ENCODE measurements at regions not wholly inside any gene's neighbourhood (a gene's known extent, or its start where the extent isn't known, plus 50 kb on each side); places are given as distances from the start of the nearest gene placed in this dataset.
"Not testable (repeated sequence)": the region's sequence is repeated elsewhere in the genome, so short reads cannot be mapped to it uniquely, and the experiment has no call there.

DNA sequence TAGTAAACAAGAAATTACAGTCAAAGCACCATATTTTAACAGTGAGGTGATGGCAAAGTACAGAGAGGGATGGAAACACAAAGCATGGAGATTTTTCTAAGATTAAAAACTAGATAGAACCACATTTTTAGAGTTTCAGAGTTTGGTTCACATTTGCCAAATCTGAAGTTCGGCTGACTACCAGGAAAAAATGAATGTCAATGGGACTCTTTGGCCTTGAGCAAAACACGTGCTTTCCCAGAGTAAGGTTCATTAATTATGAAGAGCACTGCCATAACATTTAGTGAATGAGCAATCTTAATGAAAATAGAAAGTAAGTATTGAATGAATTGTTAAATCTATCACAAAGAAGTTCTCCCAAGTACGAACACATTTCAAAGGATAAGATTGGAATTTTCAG, 571.2 kb upstream of the VRK2 start:
- no peak overlapping the region for H3K27ac ChIP-seq
- 5 to 100% (median 58%) methylated on average over 1 to 3 of the region's 3 CpGs for WGBS, 10 experiments
- in situ Hi-C loops (cut with MboI; ENCODE audit: low pct_unique_long_range_greater_than_20kb in 2 of 9, low sequenced_read_pairs in 9 of 9, unreplicated experiment in 9 of 9), result loop anchor here in 6 of 9 experiments (25.0 kb wide), 2 partner anchors 88 to 1288 kb away; partner anchors contain the start of gene CCDC85A (in 3 of the 6)
- no peak for ATAC-seq (replicated peaks in 6 of 8)
- no peaks in the 10 kb centered on the region for H3K4me1 ChIP-seq (replicated peaks in 1 of 2)
- H3K4me3 ChIP-seq, result no peak overlapping the region

DNA sequence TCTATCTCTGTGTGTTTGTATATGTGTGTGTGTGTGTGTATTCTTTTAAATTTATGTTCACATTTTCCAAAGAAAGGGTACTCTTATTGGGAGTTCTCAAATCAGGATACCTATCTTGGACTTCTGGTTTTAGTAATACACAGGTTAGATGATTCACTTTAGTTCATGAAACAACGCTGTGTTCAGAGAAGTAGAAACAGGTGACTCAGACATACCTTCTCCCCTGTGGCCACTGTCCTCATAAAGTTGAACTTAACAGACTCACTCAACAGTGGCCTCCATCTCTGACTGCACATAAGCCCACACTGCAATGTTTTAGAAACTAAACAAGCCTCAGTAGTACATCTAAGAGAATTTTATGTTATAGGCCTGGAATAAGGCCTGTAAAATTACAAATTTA, 566.6 kb upstream of the VRK2 start:
- no peaks in the 10 kb centered on the region for H3K4me1 ChIP-seq (replicated peaks in 1 of 2)
- H3K27ac ChIP-seq, result no peak overlapping the region
- no peak overlapping the region for H3K4me3 ChIP-seq
- in situ Hi-C loops (cut with MboI; ENCODE audit: low pct_unique_long_range_greater_than_20kb in 2 of 9, low sequenced_read_pairs in 9 of 9, unreplicated experiment in 9 of 9), result loop anchor here in 6 of 9 experiments (25.0 kb wide), 2 partner anchors 93 to 1293 kb away; partner anchors contain the start of gene CCDC85A (in 3 of the 6)
- 0 to 100% (median 83%) methylated on average over 1 of the region's 1 CpG; no CpG with 5 or more reads in 5 of the 10 experiments for WGBS, 10 experiments
- no peak for ATAC-seq (replicated peaks in 6 of 8)

DNA sequence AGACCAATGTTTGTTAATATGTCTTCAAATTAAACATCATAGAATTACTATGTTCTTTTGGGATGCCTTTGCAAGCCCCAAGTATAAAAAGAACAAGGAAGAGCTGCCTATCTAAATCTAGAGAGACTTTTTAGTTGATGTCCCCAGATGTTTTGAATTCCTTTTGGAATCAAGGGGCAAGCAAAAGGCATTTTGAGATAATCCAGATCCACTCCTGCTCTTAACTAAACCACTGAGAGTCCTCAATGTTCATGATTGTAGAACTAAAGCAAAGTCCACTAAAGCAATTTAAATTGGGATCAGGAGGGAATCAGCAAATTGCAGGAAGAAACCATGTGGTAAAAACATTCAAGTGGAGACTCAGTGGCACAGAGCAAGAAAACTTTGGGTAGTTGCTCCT, 558.5 kb upstream of the VRK2 start:
- ATAC-seq (replicated peaks in 6 of 8), result no peak
- in situ Hi-C loops (cut with MboI; ENCODE audit: low pct_unique_long_range_greater_than_20kb in 2 of 9, low sequenced_read_pairs in 9 of 9, unreplicated experiment in 9 of 9), result loop anchor here in 6 of 9 experiments (25.0 kb wide), 2 partner anchors 101 to 1301 kb away; partner anchors contain the start of gene CCDC85A (in 3 of the 6)
- H3K4me1 ChIP-seq (replicated peaks in 1 of 2), result no peaks in the 10 kb centered on the region
- H3K4me3 ChIP-seq, result no peak overlapping the region
- no peak overlapping the region for H3K27ac ChIP-seq

DNA sequence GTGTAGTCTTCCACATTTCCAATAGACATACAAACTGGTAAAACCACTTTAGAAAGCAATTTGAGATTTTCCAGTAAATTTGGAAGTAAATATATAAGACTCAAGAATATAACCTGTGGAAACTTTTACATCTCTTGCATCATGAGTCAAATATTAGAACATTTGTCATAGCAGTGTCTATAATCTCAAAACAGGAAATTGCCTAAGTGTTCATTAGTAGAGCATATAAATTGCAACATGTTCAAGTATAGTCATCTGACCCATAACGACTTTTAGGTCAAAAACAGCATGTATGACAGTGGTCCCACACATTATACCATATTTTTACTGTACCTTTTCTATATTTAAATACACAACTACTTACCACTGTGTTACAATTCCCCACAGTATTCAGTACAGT, 555.9 kb upstream of the VRK2 start:
- ATAC-seq (replicated peaks in 6 of 8), result no peak
- Histone ChIP-seq H3K27ac (no peak overlapping the region), H3K4me1 (replicated peaks in 1 of 2) (no peaks in the 10 kb centered on the region), H3K4me3 (no peak overlapping the region)
- WGBS, 10 experiments, result 0 to 100% (median 60%) methylated on average over 1 of the region's 1 CpG; no CpG with 5 or more reads in 3 of the 10 experiments
- in situ Hi-C loops (cut with MboI; ENCODE audit: low pct_unique_long_range_greater_than_20kb in 2 of 9, low sequenced_read_pairs in 9 of 9, unreplicated experiment in 9 of 9), result loop anchor here in 7 of 9 experiments (10.0 to 25.0 kb wide), 3 partner anchors 103 to 1306 kb away; partner anchors contain the start of gene CCDC85A (in 4 of the 7)

DNA sequence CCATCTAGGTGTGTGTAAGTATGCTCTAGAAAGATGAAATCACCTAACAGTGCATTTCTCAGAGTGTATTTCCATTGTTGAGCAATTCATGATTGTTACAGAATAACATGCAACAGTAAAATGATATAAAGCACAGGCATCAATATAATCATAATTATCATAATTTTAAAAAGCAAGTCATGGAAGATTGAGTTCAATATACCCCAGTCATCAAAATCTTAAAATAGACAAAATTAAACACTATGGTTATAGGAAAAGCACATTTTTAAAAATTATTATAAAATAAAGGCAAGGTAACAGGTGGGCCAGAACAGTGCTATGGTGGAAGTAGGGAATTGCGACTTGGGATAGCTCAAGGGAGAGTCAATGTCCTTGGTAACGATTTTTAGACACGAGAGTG, 555.4 kb upstream of the VRK2 start:
- 21 to 97% (median 78%) methylated on average over 1 to 3 of the region's 3 CpGs; no CpG with 5 or more reads in 2 of the 10 experiments for WGBS, 10 experiments
- Histone ChIP-seq H3K4me1 (replicated peaks in 1 of 2) (no peaks in the 10 kb centered on the region), H3K27ac (no peak overlapping the region), H3K4me3 (no peak overlapping the region)
- in situ Hi-C loops (cut with MboI; ENCODE audit: low pct_unique_long_range_greater_than_20kb in 2 of 9, low sequenced_read_pairs in 9 of 9, unreplicated experiment in 9 of 9), result loop anchor here in 7 of 9 experiments (10.0 to 25.0 kb wide), 3 partner anchors 104 to 1306 kb away; partner anchors contain the start of gene CCDC85A (in 4 of the 7)
- no peak for ATAC-seq (replicated peaks in 6 of 8)

DNA sequence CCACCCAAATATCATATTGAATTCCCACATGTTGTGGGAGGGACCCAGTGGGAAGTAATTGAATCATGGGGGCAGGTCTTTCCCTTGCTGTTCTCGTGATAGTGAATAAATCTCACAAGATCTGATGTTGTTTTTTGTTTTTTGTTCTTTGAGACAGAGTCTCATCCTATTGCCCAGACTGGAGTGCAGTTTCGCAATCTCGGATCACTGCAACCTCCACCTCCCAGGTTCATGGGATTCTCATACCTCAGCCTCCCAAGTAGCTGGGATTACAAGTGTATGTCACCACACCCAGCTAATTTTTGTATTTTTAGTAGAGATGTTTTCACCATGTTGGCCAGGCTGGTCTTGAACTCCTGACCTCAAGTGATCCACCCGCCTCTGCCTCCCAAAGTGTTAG, 552.6 kb upstream of the VRK2 start:
- not testable (repeated sequence) for H3K4me1 ChIP-seq (replicated peaks in 1 of 2); H3K4me3 ChIP-seq; ATAC-seq (replicated peaks in 6 of 8); H3K27ac ChIP-seq
- in situ Hi-C loops (cut with MboI; ENCODE audit: low pct_unique_long_range_greater_than_20kb in 2 of 9, low sequenced_read_pairs in 9 of 9, unreplicated experiment in 9 of 9), result loop anchor here in 7 of 9 experiments (10.0 to 25.0 kb wide), 3 partner anchors 107 to 1309 kb away; partner anchors contain the start of gene CCDC85A (in 4 of the 7)
- 50 to 100% (median 86%) methylated on average over 1 to 4 of the region's 4 CpGs; no CpG with 5 or more reads in 4 of the 10 experiments for WGBS, 10 experiments

DNA sequence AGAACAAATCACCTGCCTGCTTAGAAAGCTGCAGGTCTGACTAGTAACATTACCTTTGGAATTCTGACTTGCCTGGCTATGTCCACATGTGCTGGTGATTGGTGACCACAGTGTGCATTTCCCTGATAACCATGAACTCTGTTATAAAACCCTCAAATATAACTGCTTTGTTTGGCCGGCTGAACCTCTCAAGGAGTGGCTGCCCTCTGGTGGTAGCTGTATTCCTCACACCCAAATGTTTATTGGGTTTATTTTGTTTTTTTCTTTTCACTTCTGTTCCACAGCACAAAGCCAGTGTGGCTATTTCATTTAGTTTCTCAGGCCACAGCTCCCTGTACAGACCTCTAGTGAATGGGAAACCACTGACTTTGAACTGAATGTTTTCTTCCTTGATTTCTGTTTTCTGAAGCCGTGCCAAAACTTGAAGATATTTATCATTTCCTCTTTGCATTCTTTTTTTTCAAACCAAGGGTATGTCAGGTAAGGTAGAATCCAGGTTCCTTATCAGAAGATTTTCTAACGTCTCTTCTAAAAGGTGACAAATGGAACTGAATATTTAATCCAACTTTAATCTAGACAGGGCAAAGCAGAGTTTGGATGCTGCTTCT, 549.0 kb upstream of the VRK2 start:
- in situ Hi-C loops (cut with MboI; ENCODE audit: low pct_unique_long_range_greater_than_20kb in 2 of 9, low sequenced_read_pairs in 9 of 9, unreplicated experiment in 9 of 9), result loop anchor here in 7 of 9 experiments (10.0 to 25.0 kb wide), 3 partner anchors 110 to 1313 kb away; partner anchors contain the start of gene CCDC85A (in 4 of the 7)
- Histone ChIP-seq H3K4me1 (replicated peaks in 1 of 2) (peaks cover 0 to 3% of the 10 kb centered on the region in 2 donors), H3K4me3 (no peak overlapping the region), H3K27ac (no peak overlapping the region)
- 0 to 48% (median 33%) methylated on average over 1 to 3 of the region's 3 CpGs for WGBS, 10 experiments
- ATAC-seq (replicated peaks in 6 of 8), result peak; percentile 52 to 70 (median 60)

DNA sequence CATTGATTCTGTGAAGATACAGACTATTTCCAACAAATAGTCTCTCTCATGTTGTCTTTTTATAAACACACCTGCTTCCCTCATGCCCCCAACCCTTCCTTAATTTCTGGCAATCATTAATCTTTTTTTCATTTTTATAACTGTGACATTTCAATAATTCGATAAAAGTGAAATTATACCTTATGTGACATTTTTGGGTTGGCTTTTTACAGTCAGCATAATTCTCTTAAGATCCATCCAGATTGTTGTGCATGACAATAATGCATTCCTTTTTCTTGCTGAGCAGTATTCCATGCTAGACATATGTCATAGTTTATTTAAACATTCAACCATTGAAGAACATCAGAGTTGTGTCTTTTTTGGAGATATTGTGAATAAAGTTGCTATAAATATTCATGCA, 541.8 kb upstream of the VRK2 start:
- WGBS, 10 experiments, result 0 to 100% (median 46%) methylated on average over 1 of the region's 1 CpG
- in situ Hi-C loops (cut with MboI; ENCODE audit: low pct_unique_long_range_greater_than_20kb in 2 of 9, low sequenced_read_pairs in 9 of 9, unreplicated experiment in 9 of 9), result loop anchor here in 3 of 9 experiments (25.0 kb wide), 1 partner anchor 1317 kb away; the partner anchor contains the start of gene CCDC85A (in 3 of the 3)
- no peak overlapping the region for H3K27ac ChIP-seq

DNA sequence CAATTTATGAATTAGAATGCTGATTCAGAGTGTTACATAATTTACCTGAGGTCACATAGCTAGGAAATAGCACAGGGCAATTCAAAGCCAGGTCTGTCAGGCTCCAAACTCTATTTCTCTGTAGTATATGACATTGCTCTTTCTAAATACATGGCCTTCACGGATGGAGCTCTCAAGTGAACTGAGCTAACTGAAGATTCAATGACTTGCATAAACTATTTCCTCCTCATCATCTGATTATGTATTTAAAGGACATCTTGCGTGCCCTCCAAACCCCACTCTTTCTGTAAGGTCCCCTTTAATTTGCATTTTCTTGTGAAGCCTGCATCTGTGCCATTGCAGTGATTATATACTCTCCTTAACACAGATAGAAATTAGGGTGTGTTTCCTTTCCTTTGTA, 537.4 kb upstream of the VRK2 start:
- 35 to 100% (median 83%) methylated on average over 1 to 2 of the region's 2 CpGs; no CpG with 5 or more reads in 1 of the 10 experiments for WGBS, 10 experiments
- ATAC-seq (replicated peaks in 6 of 8), result no peak
- in situ Hi-C loops (cut with MboI; ENCODE audit: low pct_unique_long_range_greater_than_20kb in 2 of 9, low sequenced_read_pairs in 9 of 9, unreplicated experiment in 9 of 9), result loop anchor here in 3 of 9 experiments (25.0 kb wide), 1 partner anchor 1322 kb away; the partner anchor contains the start of gene CCDC85A (in 3 of the 3)

More for the DNA sequence above, 541.8 kb upstream of the VRK2 start:
- no peak for ATAC-seq (replicated peaks in 6 of 8)
- Histone ChIP-seq H3K4me3 (no peak overlapping the region), H3K4me1 (replicated peaks in 1 of 2) (peaks cover 0 to 14% of the 10 kb centered on the region in 2 donors)

DNA sequence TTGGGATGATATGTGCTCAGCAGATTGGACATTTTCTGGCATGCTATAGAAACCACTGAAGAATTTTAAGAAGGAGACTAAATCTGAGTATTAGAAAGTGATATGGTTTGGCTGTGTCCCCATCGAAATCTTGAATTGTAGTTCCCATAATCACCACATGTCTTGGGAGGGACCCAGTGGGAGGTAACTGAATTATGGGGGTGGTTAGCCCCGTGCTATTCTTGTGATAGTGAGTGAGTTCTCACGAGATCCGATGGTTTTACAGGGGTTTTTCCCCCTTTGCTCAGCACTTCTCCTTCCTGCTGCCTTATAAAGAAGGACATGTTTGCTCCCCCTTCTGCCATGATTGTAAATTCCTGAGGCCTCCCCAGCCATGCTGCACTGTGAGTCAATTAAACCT, 535.9 kb upstream of the VRK2 start:
- in situ Hi-C loops (cut with MboI; ENCODE audit: low pct_unique_long_range_greater_than_20kb in 2 of 9, low sequenced_read_pairs in 9 of 9, unreplicated experiment in 9 of 9), result loop anchor here in 3 of 9 experiments (25.0 kb wide), 1 partner anchor 1323 kb away; the partner anchor contains the start of gene CCDC85A (in 3 of the 3)
- Histone ChIP-seq H3K27ac (no peak overlapping the region), H3K4me3 (no peak overlapping the region), H3K4me1 (replicated peaks in 1 of 2) (peaks cover 0 to 15% of the 10 kb centered on the region in 2 donors)
- no peak for ATAC-seq (replicated peaks in 6 of 8)
- WGBS, 10 experiments, result 26 to 100% (median 82%) methylated on average over 1 to 3 of the region's 4 CpGs; no CpG with 5 or more reads in 4 of the 10 experiments

More for the DNA sequence above, 537.4 kb upstream of the VRK2 start:
- Histone ChIP-seq H3K4me3 (no peak overlapping the region), H3K27ac (no peak overlapping the region), H3K4me1 (replicated peaks in 1 of 2) (peaks cover 0 to 14% of the 10 kb centered on the region in 2 donors)

DNA sequence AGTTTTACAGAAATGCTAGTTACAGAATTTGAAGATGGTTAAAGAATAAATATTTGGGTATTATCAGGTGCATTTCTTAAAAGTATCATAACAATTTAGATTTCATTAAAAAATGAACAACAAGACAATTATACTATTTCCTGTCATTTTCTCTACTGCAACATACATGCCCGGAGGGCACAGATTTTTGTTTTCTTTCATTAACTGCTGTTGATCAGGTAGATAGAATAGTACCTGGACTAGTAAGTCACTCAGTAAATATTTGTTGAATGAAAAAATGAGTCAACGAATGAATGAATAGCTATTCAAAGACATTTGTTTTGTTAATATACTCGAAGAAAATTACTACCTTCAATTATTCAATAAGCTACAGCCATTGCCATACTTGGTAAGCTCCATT, 531.2 kb upstream of the VRK2 start:
- Histone ChIP-seq H3K4me1 (replicated peaks in 1 of 2) (peaks cover 0 to 15% of the 10 kb centered on the region in 2 donors), H3K4me3 (no peak overlapping the region), H3K27ac (no peak overlapping the region)
- in situ Hi-C loops (cut with MboI; ENCODE audit: low pct_unique_long_range_greater_than_20kb in 2 of 9, low sequenced_read_pairs in 9 of 9, unreplicated experiment in 9 of 9), result loop anchor here in 3 of 9 experiments (25.0 kb wide), 1 partner anchor 1328 kb away; the partner anchor contains the start of gene CCDC85A (in 3 of the 3)
- 19 to 100% (median 56%) methylated on average over 1 to 3 of the region's 3 CpGs for WGBS, 10 experiments
- ATAC-seq (replicated peaks in 6 of 8), result no peak

DNA sequence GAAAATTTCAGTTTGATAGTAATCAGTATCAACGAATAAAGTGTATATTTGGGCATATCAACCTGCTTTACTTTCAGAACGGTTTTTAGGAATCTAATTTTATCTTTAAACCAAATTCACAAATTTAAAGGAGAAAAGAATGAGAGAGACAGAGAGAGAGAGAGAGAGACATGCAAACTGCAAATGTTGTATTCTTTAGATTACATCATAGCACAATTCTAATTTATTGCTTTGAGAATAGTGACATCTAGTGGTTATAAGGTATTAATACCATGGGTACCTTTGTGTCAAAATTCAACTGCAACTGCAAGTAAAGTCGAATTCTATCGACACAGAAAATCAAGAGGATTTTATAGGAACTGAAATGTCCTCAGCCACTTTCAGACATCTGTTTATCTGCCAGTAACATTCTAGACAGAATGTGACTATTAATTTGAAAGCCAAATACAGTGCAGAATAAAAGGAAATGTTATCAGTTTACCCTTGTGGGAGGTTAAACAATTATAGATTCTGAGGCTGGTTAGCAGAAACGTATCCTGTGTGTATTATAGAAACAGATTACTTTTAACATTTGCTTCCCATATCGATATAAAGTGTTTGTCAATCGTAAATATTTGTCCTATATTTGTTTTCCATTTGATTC, 529.8 kb upstream of the VRK2 start:
- 1 to 30% (median 21%) methylated on average over 3 to 7 of the region's 7 CpGs for WGBS, 10 experiments
- in situ Hi-C loops (cut with MboI; ENCODE audit: low pct_unique_long_range_greater_than_20kb in 2 of 9, low sequenced_read_pairs in 9 of 9, unreplicated experiment in 9 of 9), result loop anchor here in 3 of 9 experiments (25.0 kb wide), 1 partner anchor 1330 kb away; the partner anchor contains the start of gene CCDC85A (in 3 of the 3)
- ATAC-seq (replicated peaks in 6 of 8), result peak; percentile 49 to 71 (median 56)
- Histone ChIP-seq H3K4me1 (replicated peaks in 1 of 2) (peaks cover 0 to 15% of the 10 kb centered on the region in 2 donors), H3K4me3 (no peak overlapping the region), H3K27ac (no peak overlapping the region)
